ENCODE measurements at regions not wholly inside any gene's neighbourhood (a gene's known extent, or its start where the extent isn't known, plus 50 kb on each side); places are given as distances from the start of the nearest gene placed in this dataset.

DNA sequence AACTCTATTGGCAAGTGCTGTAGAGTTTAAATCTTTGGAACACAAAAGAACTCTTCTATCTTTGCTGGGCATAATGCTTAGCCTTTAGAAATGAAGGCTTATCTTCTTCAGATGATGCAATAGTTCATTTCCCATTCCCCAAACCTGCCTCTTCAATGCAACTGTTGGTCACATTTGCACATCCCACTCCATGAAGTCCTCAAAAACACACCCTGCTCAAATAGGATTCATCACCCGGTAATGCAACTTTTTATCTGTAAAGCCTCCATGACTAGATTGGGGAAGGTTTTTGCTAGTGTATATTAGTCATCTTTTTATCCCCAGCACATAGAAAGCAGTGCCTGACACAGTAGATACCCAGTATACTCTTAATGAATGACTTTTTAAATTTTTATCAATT is 376.4 kb downstream of the RBM43 start (continued):
- TF ChIP-seq, protein P1, sequence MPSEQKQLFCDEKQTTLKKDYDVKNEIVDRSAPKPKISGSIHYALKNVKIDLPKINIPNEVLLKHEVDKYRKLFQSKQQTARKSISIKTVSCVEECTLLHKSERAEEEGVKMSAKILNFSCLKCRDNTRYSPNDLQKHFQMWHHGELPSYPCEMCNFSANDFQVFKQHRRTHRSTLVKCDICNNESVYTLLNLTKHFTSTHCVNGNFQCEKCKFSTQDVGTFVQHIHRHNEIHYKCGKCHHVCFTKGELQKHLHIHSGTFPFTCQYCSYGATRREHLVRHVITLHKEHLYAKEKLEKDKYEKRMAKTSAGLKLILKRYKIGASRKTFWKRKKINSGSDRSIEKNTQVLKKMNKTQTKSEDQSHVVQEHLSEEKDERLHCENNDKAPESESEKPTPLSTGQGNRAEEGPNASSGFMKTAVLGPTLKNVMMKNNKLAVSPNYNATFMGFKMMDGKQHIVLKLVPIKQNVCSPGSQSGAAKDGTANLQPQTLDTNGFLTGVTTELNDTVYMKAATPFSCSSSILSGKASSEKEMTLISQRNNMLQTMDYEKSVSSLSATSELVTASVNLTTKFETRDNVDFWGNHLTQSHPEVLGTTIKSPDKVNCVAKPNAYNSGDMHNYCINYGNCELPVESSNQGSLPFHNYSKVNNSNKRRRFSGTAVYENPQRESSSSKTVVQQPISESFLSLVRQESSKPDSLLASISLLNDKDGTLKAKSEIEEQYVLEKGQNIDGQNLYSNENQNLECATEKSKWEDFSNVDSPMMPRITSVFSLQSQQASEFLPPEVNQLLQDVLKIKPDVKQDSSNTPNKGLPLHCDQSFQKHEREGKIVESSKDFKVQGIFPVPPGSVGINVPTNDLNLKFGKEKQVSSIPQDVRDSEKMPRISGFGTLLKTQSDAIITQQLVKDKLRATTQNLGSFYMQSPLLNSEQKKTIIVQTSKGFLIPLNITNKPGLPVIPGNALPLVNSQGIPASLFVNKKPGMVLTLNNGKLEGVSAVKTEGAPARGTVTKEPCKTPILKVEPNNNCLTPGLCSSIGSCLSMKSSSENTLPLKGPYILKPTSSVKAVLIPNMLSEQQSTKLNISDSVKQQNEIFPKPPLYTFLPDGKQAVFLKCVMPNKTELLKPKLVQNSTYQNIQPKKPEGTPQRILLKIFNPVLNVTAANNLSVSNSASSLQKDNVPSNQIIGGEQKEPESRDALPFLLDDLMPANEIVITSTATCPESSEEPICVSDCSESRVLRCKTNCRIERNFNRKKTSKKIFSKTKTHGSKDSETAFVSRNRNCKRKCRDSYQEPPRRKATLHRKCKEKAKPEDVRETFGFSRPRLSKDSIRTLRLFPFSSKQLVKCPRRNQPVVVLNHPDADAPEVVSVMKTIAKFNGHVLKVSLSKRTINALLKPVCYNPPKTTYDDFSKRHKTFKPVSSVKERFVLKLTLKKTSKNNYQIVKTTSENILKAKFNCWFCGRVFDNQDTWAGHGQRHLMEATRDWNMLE (tag by site-specific recombination; conservative IDR thresholded peaks at IDR 0.05; ENCODE audit: low read depth) = no peak
- no peak for TF ChIP-seq KLF10 (tag by site-specific recombination; IDR thresholded peaks at IDR 0.05)
- TF ChIP-seq, protein P2, sequence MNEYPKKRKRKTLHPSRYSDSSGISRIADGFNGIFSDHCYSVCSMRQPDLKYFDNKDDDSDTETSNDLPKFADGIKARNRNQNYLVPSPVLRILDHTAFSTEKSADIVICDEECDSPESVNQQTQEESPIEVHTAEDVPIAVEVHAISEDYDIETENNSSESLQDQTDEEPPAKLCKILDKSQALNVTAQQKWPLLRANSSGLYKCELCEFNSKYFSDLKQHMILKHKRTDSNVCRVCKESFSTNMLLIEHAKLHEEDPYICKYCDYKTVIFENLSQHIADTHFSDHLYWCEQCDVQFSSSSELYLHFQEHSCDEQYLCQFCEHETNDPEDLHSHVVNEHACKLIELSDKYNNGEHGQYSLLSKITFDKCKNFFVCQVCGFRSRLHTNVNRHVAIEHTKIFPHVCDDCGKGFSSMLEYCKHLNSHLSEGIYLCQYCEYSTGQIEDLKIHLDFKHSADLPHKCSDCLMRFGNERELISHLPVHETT (tag by site-specific recombination; IDR thresholded peaks at IDR 0.05) = no peak
- TF ChIP-seq ZNF140 (tag by site-specific recombination; IDR thresholded peaks at IDR 0.05) = no peak
- TF ChIP-seq, protein P3, sequence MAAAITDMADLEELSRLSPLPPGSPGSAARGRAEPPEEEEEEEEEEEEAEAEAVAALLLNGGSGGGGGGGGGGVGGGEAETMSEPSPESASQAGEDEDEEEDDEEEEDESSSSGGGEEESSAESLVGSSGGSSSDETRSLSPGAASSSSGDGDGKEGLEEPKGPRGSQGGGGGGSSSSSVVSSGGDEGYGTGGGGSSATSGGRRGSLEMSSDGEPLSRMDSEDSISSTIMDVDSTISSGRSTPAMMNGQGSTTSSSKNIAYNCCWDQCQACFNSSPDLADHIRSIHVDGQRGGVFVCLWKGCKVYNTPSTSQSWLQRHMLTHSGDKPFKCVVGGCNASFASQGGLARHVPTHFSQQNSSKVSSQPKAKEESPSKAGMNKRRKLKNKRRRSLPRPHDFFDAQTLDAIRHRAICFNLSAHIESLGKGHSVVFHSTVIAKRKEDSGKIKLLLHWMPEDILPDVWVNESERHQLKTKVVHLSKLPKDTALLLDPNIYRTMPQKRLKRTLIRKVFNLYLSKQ (tag by site-specific recombination; IDR thresholded peaks at IDR 0.05; ENCODE audit: borderline replicate concordance) = no peak
- no peak for TF ChIP-seq OSR2 (tag by site-specific recombination; IDR thresholded peaks at IDR 0.05)
- no peak for TF ChIP-seq ZNF324 (tag by site-specific recombination; IDR thresholded peaks at IDR 0.05)

DNA sequence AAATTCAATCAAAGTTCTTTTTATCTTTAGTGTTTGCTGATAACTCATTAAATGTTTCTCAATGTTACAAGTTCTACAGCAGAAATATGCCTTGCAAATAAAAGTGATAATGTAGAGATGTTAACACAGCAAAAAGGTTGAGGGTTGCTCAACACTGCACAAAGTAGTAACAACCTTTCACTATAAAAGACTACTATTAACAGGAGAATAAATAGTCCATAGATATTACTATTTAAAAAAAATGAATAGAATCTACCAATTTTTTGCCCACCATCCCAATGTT is 378.1 kb downstream of the RBM43 start:
- Histone ChIP-seq H3K4me1 (ENCODE audit: control insufficient read depth, insufficient read depth, low read length) (no peaks in the 10 kb centered on the region), H3K27ac (ENCODE audit: extremely low read depth, low read depth, low read length) (no peak overlapping the region), H3K9me3 (ENCODE audit: control insufficient read depth, insufficient read depth, low read depth, low read length) (no peaks in the 10 kb centered on the region), H3K4me3 (ENCODE audit: low read depth, low read length) (no peak overlapping the region), H3K36me3 (ENCODE audit: control insufficient read depth in 2 of 2, insufficient read depth in 1 of 2, low read length in 2 of 2) (no peaks in the 10 kb centered on the region)
- ChIA-PET CTCF (no interaction called here), POLR2A (no interaction called here)
- TF ChIP-seq ZNF623 (tag by site-specific recombination; IDR thresholded peaks at IDR 0.05) (no peak), ZBTB8A (tag by site-specific recombination; IDR thresholded peaks at IDR 0.05) (no peak), ZSCAN30 (tag by site-specific recombination; IDR thresholded peaks at IDR 0.05) (no peak), OVOL3 (tag by site-specific recombination; IDR thresholded peaks at IDR 0.05) (no peak), MEIS1 (CRISPR knock-in tag; IDR thresholded peaks at IDR 0.05; ENCODE audit: borderline replicate concordance) (no peak), IKZF3 (tag by site-specific recombination; IDR thresholded peaks at IDR 0.05) (no peak), ZNF221 (tag by site-specific recombination; IDR thresholded peaks at IDR 0.05; ENCODE audit: borderline replicate concordance) (no peak), ZNF174 (tag by site-specific recombination; IDR thresholded peaks at IDR 0.05) (no peak), ZNF677 (tag by site-specific recombination; IDR thresholded peaks at IDR 0.05) (no peak), ZNF169 (tag by site-specific recombination; IDR thresholded peaks at IDR 0.05) (no peak), ZNF302 (tag by site-specific recombination; IDR thresholded peaks at IDR 0.05; ENCODE audit: low read depth) (no peak)
- TF ChIP-seq, protein P4, sequence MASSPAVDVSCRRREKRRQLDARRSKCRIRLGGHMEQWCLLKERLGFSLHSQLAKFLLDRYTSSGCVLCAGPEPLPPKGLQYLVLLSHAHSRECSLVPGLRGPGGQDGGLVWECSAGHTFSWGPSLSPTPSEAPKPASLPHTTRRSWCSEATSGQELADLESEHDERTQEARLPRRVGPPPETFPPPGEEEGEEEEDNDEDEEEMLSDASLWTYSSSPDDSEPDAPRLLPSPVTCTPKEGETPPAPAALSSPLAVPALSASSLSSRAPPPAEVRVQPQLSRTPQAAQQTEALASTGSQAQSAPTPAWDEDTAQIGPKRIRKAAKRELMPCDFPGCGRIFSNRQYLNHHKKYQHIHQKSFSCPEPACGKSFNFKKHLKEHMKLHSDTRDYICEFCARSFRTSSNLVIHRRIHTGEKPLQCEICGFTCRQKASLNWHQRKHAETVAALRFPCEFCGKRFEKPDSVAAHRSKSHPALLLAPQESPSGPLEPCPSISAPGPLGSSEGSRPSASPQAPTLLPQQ (tag by site-specific recombination; IDR thresholded peaks at IDR 0.05) = no peak

All from HEK293 (cell line).